ENCODE measurements at regions not wholly inside any gene's neighbourhood (a gene's known extent, or its start where the extent isn't known, plus 50 kb on each side); places are given as distances from the start of the nearest gene placed in this dataset.

GRCh38 chr2:15845737-15846405 lies 94.5 kb upstream of the MYCN start:
- Histone ChIP-seq H3K36me3 (ENCODE audit: insufficient read depth, low read length) (no peaks in the 10 kb centered on the region), H3K79me2 (ENCODE audit: insufficient read depth, low read length) (no peaks in the 10 kb centered on the region), H3K27me3 (ENCODE audit: insufficient read depth, low read length, poor library complexity) (no peaks in the 10 kb centered on the region), H2AFZ (ENCODE audit: low read depth, low read length) (no peak overlapping the region), H4K20me1 (ENCODE audit: insufficient read depth, low read length) (no peaks in the 10 kb centered on the region), H3K9ac (ENCODE audit: low read depth, low read length) (no peak overlapping the region), H3K27ac (ENCODE audit: low read length) (no peak overlapping the region), H3K9me3 (ENCODE audit: insufficient read depth, low read length, severe bottlenecking) (peaks cover 8% of the 10 kb centered on the region), H3K4me3 (ENCODE audit: low read depth in 1 of 2, low read length in 2 of 2) (no peak overlapping the region), H3K4me1 (ENCODE audit: insufficient read depth, low read length) (no peaks in the 10 kb centered on the region), H3K4me2 (ENCODE audit: insufficient read depth, low read length) (no peak overlapping the region)
- no peak for TF ChIP-seq EZH2 (IDR thresholded peaks at IDR 0.05; ENCODE audit: borderline replicate concordance, low read depth, low read length, severe bottlenecking)
- no peak for TF ChIP-seq CTCF (IDR thresholded peaks at IDR 0.05; ENCODE audit: borderline replicate concordance, extremely low read depth, low read length, poor library complexity, severe bottlenecking)
- ATAC-seq (ENCODE audit: insufficient read depth, low read depth), result no peak
- DNase-seq, result no peak

- Histone ChIP-seq H2AFZ (ENCODE audit: low read depth, low read length) (no peak overlapping the region), H3K27me3 (ENCODE audit: insufficient read depth, low read length, poor library complexity) (no peaks in the 10 kb centered on the region), H3K4me1 (ENCODE audit: insufficient read depth, low read length) (no peaks in the 10 kb centered on the region), H3K79me2 (ENCODE audit: insufficient read depth, low read length) (no peaks in the 10 kb centered on the region), H3K4me3 (ENCODE audit: low read depth in 1 of 2, low read length in 2 of 2) (no peak overlapping the region), H3K9me3 (ENCODE audit: insufficient read depth, low read length, severe bottlenecking) (peaks cover 8% of the 10 kb centered on the region), H3K4me2 (ENCODE audit: insufficient read depth, low read length) (no peak overlapping the region), H3K9ac (ENCODE audit: low read depth, low read length) (no peak overlapping the region), H3K36me3 (ENCODE audit: insufficient read depth, low read length) (no peaks in the 10 kb centered on the region), H4K20me1 (ENCODE audit: insufficient read depth, low read length) (no peaks in the 10 kb centered on the region), H3K27ac (ENCODE audit: low read length) (no peak overlapping the region)
- ATAC-seq (ENCODE audit: insufficient read depth, low read depth), result no peak
- DNase-seq, result no peak
- no peak for TF ChIP-seq CTCF (IDR thresholded peaks at IDR 0.05; ENCODE audit: borderline replicate concordance, extremely low read depth, low read length, poor library complexity, severe bottlenecking)
- no peak for TF ChIP-seq EZH2 (IDR thresholded peaks at IDR 0.05; ENCODE audit: borderline replicate concordance, low read depth, low read length, severe bottlenecking)
These were observed 93.7 kb upstream of the MYCN start for GRCh38 chr2:15846626-15847025.

- H2AFZ ChIP-seq (ENCODE audit: low read depth, low read length), result no peak overlapping the region
- TF ChIP-seq CTCF (IDR thresholded peaks at IDR 0.05; ENCODE audit: borderline replicate concordance, extremely low read depth, low read length, poor library complexity, severe bottlenecking) (no peak), EZH2 (IDR thresholded peaks at IDR 0.05; ENCODE audit: borderline replicate concordance, low read depth, low read length, severe bottlenecking) (no peak)
- H3K27ac ChIP-seq (ENCODE audit: low read length), result no peak overlapping the region
- H3K79me2 ChIP-seq (ENCODE audit: insufficient read depth, low read length), result no peaks in the 10 kb centered on the region
- H3K4me3 ChIP-seq (ENCODE audit: low read depth in 1 of 2, low read length in 2 of 2), result no peak overlapping the region
- ATAC-seq (ENCODE audit: insufficient read depth, low read depth) (no peak), DNase-seq (no peak)
- no peak overlapping the region for H3K9ac ChIP-seq (ENCODE audit: low read depth, low read length)
- H3K4me1 ChIP-seq (ENCODE audit: insufficient read depth, low read length), result no peaks in the 10 kb centered on the region
- H4K20me1 ChIP-seq (ENCODE audit: insufficient read depth, low read length), result no peaks in the 10 kb centered on the region
- H3K36me3 ChIP-seq (ENCODE audit: insufficient read depth, low read length), result no peaks in the 10 kb centered on the region
- no peaks in the 10 kb centered on the region for H3K27me3 ChIP-seq (ENCODE audit: insufficient read depth, low read length, poor library complexity)
- H3K4me2 ChIP-seq (ENCODE audit: insufficient read depth, low read length), result no peak overlapping the region
- peaks cover 8% of the 10 kb centered on the region for H3K9me3 ChIP-seq (ENCODE audit: insufficient read depth, low read length, severe bottlenecking)
These were observed 89.8 kb upstream of the MYCN start for GRCh38 chr2:15850534-15850933.

Measured in DND-41 (cell line).